Breast epithelium (tissue), 3 donors: ENCODE measurements at regions not wholly inside any gene's neighbourhood (a gene's known extent, or its start where the extent isn't known, plus 50 kb on each side); places are given as distances from the start of the nearest gene placed in this dataset.

Experiments
- POLR2A ChIP-seq: fragments of 450-650 bp; IDR thresholded peaks from one replicate; pipeline ENCODE4 v1.6.1; 2016; ENCODE audit warnings: antibody characterized with exemption, mild to moderate bottlenecking, moderate library complexity
- POLR2AphosphoS5 ChIP-seq, 3 donors: sonication (generic); formaldehyde crosslinking; IDR thresholded peaks; one replicate each; pipeline ENCODE4 v1.6.1; 2017; ENCODE audit warnings: antibody characterized with exemption in 3 of 3

- TF ChIP-seq POLR2AphosphoS5 (IDR thresholded peaks at IDR 0.05) (no peak), POLR2A (no peak)
Measured at GRCh38 chr7:53983480-53983879, 558.7 kb upstream of the VSTM2A start.
